ENCODE measurements at regions not wholly inside any gene's neighbourhood (a gene's known extent, or its start where the extent isn't known, plus 50 kb on each side); places are given as distances from the start of the nearest gene placed in this dataset.

GRCh38 chr18:42675810-42676209 lies 439.7 kb downstream of the RIT2 start:
- Mint-ChIP-seq H3K9me3 (peaks cover 7 to 12% of the 10 kb centered on the region in 2 donors), H3K36me3 (no peaks in the 10 kb centered on the region), H3K27ac (no peak overlapping the region)
- no peak for DNase-seq (ENCODE audit: low spot score in 2 of 2)
- no peak for ATAC-seq

DNA sequence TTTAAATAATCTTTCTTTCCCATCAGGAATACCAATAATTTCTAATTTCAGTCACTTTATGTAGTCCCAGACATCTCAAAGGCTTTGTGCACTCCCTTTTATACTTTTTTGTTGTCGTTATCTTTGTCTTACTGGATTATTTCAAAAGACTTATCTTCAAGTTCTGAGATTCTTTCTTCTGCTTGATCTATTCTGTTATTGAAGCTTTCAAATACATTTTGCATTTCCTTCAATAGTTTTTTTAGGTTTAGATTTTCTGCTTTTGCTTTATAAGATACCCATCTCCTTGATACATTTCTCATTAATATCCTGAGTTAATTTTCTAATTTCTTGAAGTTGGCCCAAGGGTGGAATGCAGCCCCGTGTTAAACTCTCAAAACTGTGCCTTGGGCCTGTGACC lies 432.4 kb downstream of the RIT2 start:
- ATAC-seq = no peak
- H3K27ac Mint-ChIP-seq = no peak overlapping the region

GRCh38 chr18:42689310-42689709 lies 426.2 kb downstream of the RIT2 start:
- H3K36me3 Mint-ChIP-seq = peaks cover 0 to 4% of the 10 kb centered on the region in 2 donors

More for the DNA sequence above, 432.4 kb downstream of the RIT2 start:
- no peak for DNase-seq (ENCODE audit: low spot score in 2 of 2)
- H3K9me3 Mint-ChIP-seq = peaks cover 25 to 34% of the 10 kb centered on the region in 2 donors
- peaks cover 0 to 17% of the 10 kb centered on the region in 2 donors for H3K36me3 Mint-ChIP-seq

More at GRCh38 chr18:42689310-42689709, 426.2 kb downstream of the RIT2 start:
- ATAC-seq (no peak), DNase-seq (ENCODE audit: low spot score in 2 of 2) (no peak)
- Mint-ChIP-seq H3K9me3 (peaks cover 14 to 25% of the 10 kb centered on the region in 2 donors), H3K27ac (no peak overlapping the region)

Measured in activated naive CD4-positive, alpha-beta T cell treated with anti-CD3 and anti-CD28 coated beads, Interleukin-2, amount 50 U/mL, for 72 hours (primary cell).